WTC11 (cell line): ENCODE measurements at regions not wholly inside any gene's neighbourhood (a gene's known extent, or its start where the extent isn't known, plus 50 kb on each side); places are given as distances from the start of the nearest gene placed in this dataset.
"Not testable (repeated sequence)": the region's sequence is repeated elsewhere in the genome, so short reads cannot be mapped to it uniquely, and the experiment has no call there.

Experiments
- CREM ChIP-seq: sonication (generic); formaldehyde crosslinking; IDR thresholded peaks from 2 replicates; pipeline ENCODE4 v1.8.1; 2022; ENCODE audit warnings: mild to moderate bottlenecking, missing genetic modification reagents, moderate library complexity
- TCF7 ChIP-seq: sonication (generic); formaldehyde crosslinking; IDR thresholded peaks from 2 replicates; pipeline ENCODE4 v1.8.0; 2022; ENCODE audit warnings: mild to moderate bottlenecking, low read depth, missing genetic modification reagents, moderate library complexity
- TF ChIP-seq, protein P1 (sequence below): fragments of 200-600 bp; IDR thresholded peaks from 2 replicates; pipeline ENCODE4 v1.8.0; 2022; ENCODE audit warnings: antibody characterized with exemption
- TF ChIP-seq, protein P2 (sequence below): fragments of 250-450 bp; sonication (Bioruptor Pico); IDR thresholded peaks from 2 replicates; pipeline ENCODE4 v1.9.0; 2021; ENCODE audit warnings: moderate library complexity, mild to moderate bottlenecking, inconsistent platforms, borderline replicate concordance
- TF ChIP-seq, protein P3 (sequence below): sonication (generic); formaldehyde crosslinking; IDR thresholded peaks from 2 replicates; pipeline ENCODE4 v1.8.1; 2023; ENCODE audit warnings: mild to moderate bottlenecking, moderate library complexity, missing genetic modification reagents
- TF ChIP-seq, protein P4 (sequence below): sonication (generic); formaldehyde crosslinking; IDR thresholded peaks from 2 replicates; pipeline ENCODE4 v1.8.0; 2022; ENCODE audit warnings: mild to moderate bottlenecking, missing genetic modification reagents
- TF ChIP-seq, protein P5 (sequence below): fragments of 250-450 bp; sonication (Bioruptor Pico); IDR thresholded peaks from 2 replicates; pipeline ENCODE4 v2.1.2; 2022; ENCODE audit warnings: mild to moderate bottlenecking, moderate library complexity

DNA sequence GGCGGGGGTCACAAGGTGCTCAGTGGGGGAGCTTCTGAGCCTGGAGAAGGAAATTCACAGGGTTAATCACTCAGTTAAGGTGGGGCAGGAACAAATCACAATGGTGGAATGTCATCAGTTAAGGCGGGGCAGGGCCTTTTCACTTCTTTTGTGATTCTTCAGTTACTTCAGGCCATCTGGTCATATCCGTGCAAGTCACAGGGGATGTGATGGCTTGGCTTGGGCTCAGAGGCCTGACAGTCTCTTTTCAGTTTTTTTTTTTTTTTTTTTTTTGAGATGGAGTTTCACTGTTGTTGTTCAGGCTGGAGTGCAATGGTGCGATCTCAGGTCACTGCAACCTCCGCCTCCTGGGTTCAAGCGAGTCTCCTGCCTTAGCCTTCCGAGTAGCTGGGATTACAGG is 499.4 kb downstream of the PCDH11X start:
- TF ChIP-seq, protein P1, sequence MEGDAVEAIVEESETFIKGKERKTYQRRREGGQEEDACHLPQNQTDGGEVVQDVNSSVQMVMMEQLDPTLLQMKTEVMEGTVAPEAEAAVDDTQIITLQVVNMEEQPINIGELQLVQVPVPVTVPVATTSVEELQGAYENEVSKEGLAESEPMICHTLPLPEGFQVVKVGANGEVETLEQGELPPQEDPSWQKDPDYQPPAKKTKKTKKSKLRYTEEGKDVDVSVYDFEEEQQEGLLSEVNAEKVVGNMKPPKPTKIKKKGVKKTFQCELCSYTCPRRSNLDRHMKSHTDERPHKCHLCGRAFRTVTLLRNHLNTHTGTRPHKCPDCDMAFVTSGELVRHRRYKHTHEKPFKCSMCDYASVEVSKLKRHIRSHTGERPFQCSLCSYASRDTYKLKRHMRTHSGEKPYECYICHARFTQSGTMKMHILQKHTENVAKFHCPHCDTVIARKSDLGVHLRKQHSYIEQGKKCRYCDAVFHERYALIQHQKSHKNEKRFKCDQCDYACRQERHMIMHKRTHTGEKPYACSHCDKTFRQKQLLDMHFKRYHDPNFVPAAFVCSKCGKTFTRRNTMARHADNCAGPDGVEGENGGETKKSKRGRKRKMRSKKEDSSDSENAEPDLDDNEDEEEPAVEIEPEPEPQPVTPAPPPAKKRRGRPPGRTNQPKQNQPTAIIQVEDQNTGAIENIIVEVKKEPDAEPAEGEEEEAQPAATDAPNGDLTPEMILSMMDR, result not testable (repeated sequence)
- TF ChIP-seq, protein P2, sequence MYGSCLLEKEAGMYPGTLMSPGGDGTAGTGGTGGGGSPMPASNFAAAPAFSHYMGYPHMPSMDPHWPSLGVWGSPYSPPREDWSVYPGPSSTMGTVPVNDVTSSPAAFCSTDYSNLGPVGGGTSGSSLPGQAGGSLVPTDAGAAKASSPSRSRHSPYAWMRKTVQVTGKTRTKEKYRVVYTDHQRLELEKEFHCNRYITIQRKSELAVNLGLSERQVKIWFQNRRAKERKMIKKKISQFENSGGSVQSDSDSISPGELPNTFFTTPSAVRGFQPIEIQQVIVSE, result not testable (repeated sequence)
- TF ChIP-seq, protein P3, sequence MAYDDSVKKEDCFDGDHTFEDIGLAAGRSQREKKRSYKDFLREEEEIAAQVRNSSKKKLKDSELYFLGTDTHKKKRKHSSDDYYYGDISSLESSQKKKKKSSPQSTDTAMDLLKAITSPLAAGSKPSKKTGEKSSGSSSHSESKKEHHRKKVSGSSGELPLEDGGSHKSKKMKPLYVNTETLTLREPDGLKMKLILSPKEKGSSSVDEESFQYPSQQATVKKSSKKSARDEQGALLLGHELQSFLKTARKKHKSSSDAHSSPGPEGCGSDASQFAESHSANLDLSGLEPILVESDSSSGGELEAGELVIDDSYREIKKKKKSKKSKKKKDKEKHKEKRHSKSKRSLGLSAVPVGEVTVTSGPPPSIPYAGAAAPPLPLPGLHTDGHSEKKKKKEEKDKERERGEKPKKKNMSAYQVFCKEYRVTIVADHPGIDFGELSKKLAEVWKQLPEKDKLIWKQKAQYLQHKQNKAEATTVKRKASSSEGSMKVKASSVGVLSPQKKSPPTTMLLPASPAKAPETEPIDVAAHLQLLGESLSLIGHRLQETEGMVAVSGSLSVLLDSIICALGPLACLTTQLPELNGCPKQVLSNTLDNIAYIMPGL, result not testable (repeated sequence)
- not testable (repeated sequence) for TF ChIP-seq TCF7, CREM
- TF ChIP-seq, protein P4, sequence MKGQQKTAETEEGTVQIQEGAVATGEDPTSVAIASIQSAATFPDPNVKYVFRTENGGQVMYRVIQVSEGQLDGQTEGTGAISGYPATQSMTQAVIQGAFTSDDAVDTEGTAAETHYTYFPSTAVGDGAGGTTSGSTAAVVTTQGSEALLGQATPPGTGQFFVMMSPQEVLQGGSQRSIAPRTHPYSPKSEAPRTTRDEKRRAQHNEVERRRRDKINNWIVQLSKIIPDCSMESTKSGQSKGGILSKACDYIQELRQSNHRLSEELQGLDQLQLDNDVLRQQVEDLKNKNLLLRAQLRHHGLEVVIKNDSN, result not testable (repeated sequence)
- TF ChIP-seq, protein P5, sequence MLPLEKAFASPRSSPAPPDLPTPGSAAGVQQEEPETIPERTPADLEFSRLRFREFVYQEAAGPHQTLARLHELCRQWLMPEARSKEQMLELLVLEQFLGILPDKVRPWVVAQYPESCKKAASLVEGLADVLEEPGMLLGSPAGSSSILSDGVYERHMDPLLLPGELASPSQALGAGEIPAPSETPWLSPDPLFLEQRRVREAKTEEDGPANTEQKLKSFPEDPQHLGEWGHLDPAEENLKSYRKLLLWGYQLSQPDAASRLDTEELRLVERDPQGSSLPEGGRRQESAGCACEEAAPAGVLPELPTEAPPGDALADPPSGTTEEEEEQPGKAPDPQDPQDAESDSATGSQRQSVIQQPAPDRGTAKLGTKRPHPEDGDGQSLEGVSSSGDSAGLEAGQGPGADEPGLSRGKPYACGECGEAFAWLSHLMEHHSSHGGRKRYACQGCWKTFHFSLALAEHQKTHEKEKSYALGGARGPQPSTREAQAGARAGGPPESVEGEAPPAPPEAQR (CRISPR knock-in tag), result not testable (repeated sequence)
